GM19328 (cell line): ENCODE measurements at regions not wholly inside any gene's neighbourhood (a gene's known extent, or its start where the extent isn't known, plus 50 kb on each side); places are given as distances from the start of the nearest gene placed in this dataset.
"Not testable (repeated sequence)": the region's sequence is repeated elsewhere in the genome, so short reads cannot be mapped to it uniquely, and the experiment has no call there.

ENCODE experiments used
- ATAC-seq: cut with Tn5 transposase; IDR thresholded peaks from one replicate; pipeline ENCODE4 v1.9.1; 2021; ENCODE audit warnings: mild to moderate bottlenecking, moderate library complexity; ENCODE audit not compliant: unreplicated experiment

- ATAC-seq: not testable (repeated sequence)
Measured at GRCh38 chr20:5660756-5661155, 50.0 kb upstream of the GPCPD1 start.
